GM23248 (cell line): ENCODE measurements at regions not wholly inside any gene's neighbourhood (a gene's known extent, or its start where the extent isn't known, plus 50 kb on each side); places are given as distances from the start of the nearest gene placed in this dataset.
"Not testable (repeated sequence)": the region's sequence is repeated elsewhere in the genome, so short reads cannot be mapped to it uniquely, and the experiment has no call there.

Source experiments
- DNase-seq: peaks from one replicate; pipeline ENCODE4 v3.0.0-alpha.2; 2015
- H2AFZ ChIP-seq: fragments of 200-600 bp; sonication (generic); 2 replicates; pipeline ENCODE4 v1.6.1; 2016; ENCODE audit warnings: antibody characterized with exemption
- H3F3A ChIP-seq: fragments of 200-600 bp; sonication (generic); 2 replicates; pipeline ENCODE4 v1.6.1; 2016; ENCODE audit warnings: mild to moderate bottlenecking, antibody characterized with exemption, mixed run types; ENCODE audit not compliant: insufficient read depth
- H3K27ac ChIP-seq: fragments of 200-600 bp; sonication (generic); 2 replicates; pipeline ENCODE4 v1.5.1; 2016; ENCODE audit warnings: mild to moderate bottlenecking
- H3K27me3 ChIP-seq: fragments of 200-600 bp; sonication (generic); replicated peaks from 2 replicates; pipeline ENCODE4 v1.6.1; 2016; ENCODE audit warnings: mild to moderate bottlenecking; ENCODE audit not compliant: insufficient read depth
- H3K36me3 ChIP-seq: fragments of 200-600 bp; sonication (generic); 2 replicates; pipeline ENCODE4 v1.6.1; 2016; ENCODE audit warnings: low read depth, mild to moderate bottlenecking
- H3K4me1 ChIP-seq: fragments of 200-600 bp; sonication (generic); 2 replicates; pipeline ENCODE4 v1.6.1; 2016; ENCODE audit warnings: mild to moderate bottlenecking; ENCODE audit not compliant: insufficient read depth
- H3K4me2 ChIP-seq: fragments of 200-600 bp; sonication (generic); one replicate; pipeline ENCODE4 v1.6.1; 2016; ENCODE audit warnings: mild to moderate bottlenecking; ENCODE audit not compliant: unreplicated experiment
- H3K4me3 ChIP-seq: fragments of 200-600 bp; sonication (generic); 2 replicates; pipeline ENCODE4 v1.5.1; 2016; ENCODE audit warnings: mild to moderate bottlenecking
- H3K79me2 ChIP-seq: fragments of 200-600 bp; sonication (generic); 2 replicates; pipeline ENCODE4 v1.6.1; 2016; ENCODE audit warnings: mild to moderate bottlenecking; ENCODE audit not compliant: insufficient read depth
- H3K9ac ChIP-seq: fragments of 200-600 bp; sonication (generic); 2 replicates; pipeline ENCODE4 v1.6.1; 2016; ENCODE audit warnings: mild to moderate bottlenecking
- H3K9me2 ChIP-seq: fragments of 200-600 bp; sonication (generic); 2 replicates; pipeline ENCODE4 v1.6.1; 2016; ENCODE audit warnings: mixed run types, mild to moderate bottlenecking, moderate library complexity; ENCODE audit not compliant: insufficient read depth
- H3K9me3 ChIP-seq: fragments of 200-600 bp; sonication (generic); one replicate; pipeline ENCODE4 v1.6.1; 2017; ENCODE audit warnings: low read depth
- H4K20me1 ChIP-seq: fragments of 200-600 bp; sonication (generic); 2 replicates; pipeline ENCODE4 v1.6.0; 2016; ENCODE audit not compliant: insufficient read depth
- EZH2 ChIP-seq: fragments of 200-600 bp; sonication (generic); IDR thresholded peaks from 2 replicates; pipeline ENCODE4 v1.6.1; 2018; ENCODE audit warnings: antibody characterized with exemption, mild to moderate bottlenecking; ENCODE audit not compliant: insufficient read depth, poor library complexity, severe bottlenecking
- EZH2phosphoT487 ChIP-seq: fragments of 200-600 bp; sonication (generic); IDR thresholded peaks from 2 replicates; pipeline ENCODE4 v1.6.1; 2018; ENCODE audit warnings: antibody characterized with exemption, moderate library complexity, mild to moderate bottlenecking, low read depth; ENCODE audit not compliant: insufficient read depth
- WGBS, 2 experiments: methylation state at CpG; one replicate each; pipeline ENCODE4 v1.1.6; 2015 to 2017; ENCODE audit warnings: low lambda C conversion rate in 2 of 2, low coverage in 1 of 2; ENCODE audit errors: missing lambda C conversion rate in 2 of 2; 5-methylcytosine and 5-hydroxymethylcytosine counted together
- in situ Hi-C: fragments of 300-500 bp; cut with MboI; formaldehyde crosslinking; loops from 2 replicates; pipeline ENCODE4 v1.15.0; 2020

DNA sequence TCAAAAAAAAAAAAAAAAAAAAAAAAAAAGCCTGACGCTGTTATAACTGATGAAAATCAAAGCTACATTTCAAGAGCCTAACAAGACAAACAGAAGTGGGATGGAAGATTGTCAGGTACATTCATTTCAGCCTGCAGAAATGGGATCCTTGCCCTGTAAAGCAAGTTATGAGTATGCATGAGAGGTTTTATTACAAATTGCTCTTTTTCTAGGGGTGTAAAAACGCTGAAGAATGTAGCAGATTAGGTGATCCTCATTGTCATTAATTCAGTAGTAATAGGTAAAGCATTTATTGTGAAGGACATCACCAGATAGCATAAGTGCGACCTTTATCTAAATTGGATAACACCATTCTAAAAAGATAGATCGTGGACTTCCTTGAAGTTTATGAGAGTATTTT is 208.3 kb downstream of the KCNJ2 start:
- WGBS, 2 experiments: 27 to 29% methylated on average over 4 of the region's 4 CpGs
- no peak overlapping the region for H3K4me3 ChIP-seq
- no peak overlapping the region for H3K9ac ChIP-seq
- DNase-seq: no peak
- H3K27me3 ChIP-seq: no peaks in the 10 kb centered on the region
- no peak overlapping the region for H3K27ac ChIP-seq
- H3K36me3 ChIP-seq: no peaks in the 10 kb centered on the region
- no peaks in the 10 kb centered on the region for H4K20me1 ChIP-seq
- H3F3A ChIP-seq: no peaks in the 10 kb centered on the region
- no peak overlapping the region for H2AFZ ChIP-seq
- no peaks in the 10 kb centered on the region for H3K4me1 ChIP-seq
- no peaks in the 10 kb centered on the region for H3K9me2 ChIP-seq
- in situ Hi-C loops: no loop called here
- H3K4me2 ChIP-seq: no peak overlapping the region
- H3K79me2 ChIP-seq: no peaks in the 10 kb centered on the region
- no peak for TF ChIP-seq EZH2phosphoT487
- no peaks in the 10 kb centered on the region for H3K9me3 ChIP-seq

GRCh38 chr17:70378076-70378475 is 208.7 kb downstream of the KCNJ2 start:
- Histone ChIP-seq H3K9me3 (no peaks in the 10 kb centered on the region), H3F3A (no peaks in the 10 kb centered on the region), H3K9ac (no peak overlapping the region), H3K9me2 (no peaks in the 10 kb centered on the region), H3K27me3 (no peaks in the 10 kb centered on the region), H3K4me2 (no peak overlapping the region), H3K27ac (no peak overlapping the region), H4K20me1 (no peaks in the 10 kb centered on the region), H3K79me2 (no peaks in the 10 kb centered on the region), H3K36me3 (no peaks in the 10 kb centered on the region), H3K4me1 (no peaks in the 10 kb centered on the region), H2AFZ (no peak overlapping the region), H3K4me3 (no peak overlapping the region)
- no peak for TF ChIP-seq EZH2phosphoT487
- TF ChIP-seq EZH2: no peak
- no peak for DNase-seq
- in situ Hi-C loops: no loop called here

DNA sequence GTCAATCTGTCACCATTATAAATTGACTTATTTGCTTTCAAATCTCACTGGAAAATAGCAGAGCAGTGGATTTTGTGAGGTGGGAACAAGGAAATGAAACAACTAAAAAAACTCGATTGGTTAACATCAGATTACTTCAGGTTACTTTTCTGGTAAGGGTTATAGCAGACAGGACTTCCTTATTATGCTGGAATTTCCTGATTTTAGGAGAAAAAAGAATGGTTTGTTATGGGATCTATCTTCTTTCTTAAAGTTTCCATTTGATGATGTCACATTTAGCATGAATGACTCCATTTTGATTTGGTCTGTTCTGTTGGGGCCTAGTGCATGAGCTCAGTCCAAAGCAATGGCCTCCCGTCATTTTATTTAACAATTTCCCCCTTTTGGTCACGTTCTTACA is 210.6 kb downstream of the KCNJ2 start:
- H3K9ac ChIP-seq: no peak overlapping the region
- no peak overlapping the region for H3K4me3 ChIP-seq
- H4K20me1 ChIP-seq: no peaks in the 10 kb centered on the region
- WGBS, 2 experiments: 52 to 57% methylated on average over 3 of the region's 3 CpGs
- H3F3A ChIP-seq: no peaks in the 10 kb centered on the region
- H3K27ac ChIP-seq: no peak overlapping the region
- no peak for DNase-seq
- no peaks in the 10 kb centered on the region for H3K27me3 ChIP-seq
- TF ChIP-seq EZH2: no peak
- TF ChIP-seq EZH2phosphoT487: no peak
- H2AFZ ChIP-seq: no peak overlapping the region
- H3K4me2 ChIP-seq: no peak overlapping the region
- no peaks in the 10 kb centered on the region for H3K4me1 ChIP-seq
- H3K36me3 ChIP-seq: no peaks in the 10 kb centered on the region
- no peaks in the 10 kb centered on the region for H3K9me2 ChIP-seq
- in situ Hi-C loops: no loop called here
- H3K9me3 ChIP-seq: no peaks in the 10 kb centered on the region
- H3K79me2 ChIP-seq: no peaks in the 10 kb centered on the region

DNA sequence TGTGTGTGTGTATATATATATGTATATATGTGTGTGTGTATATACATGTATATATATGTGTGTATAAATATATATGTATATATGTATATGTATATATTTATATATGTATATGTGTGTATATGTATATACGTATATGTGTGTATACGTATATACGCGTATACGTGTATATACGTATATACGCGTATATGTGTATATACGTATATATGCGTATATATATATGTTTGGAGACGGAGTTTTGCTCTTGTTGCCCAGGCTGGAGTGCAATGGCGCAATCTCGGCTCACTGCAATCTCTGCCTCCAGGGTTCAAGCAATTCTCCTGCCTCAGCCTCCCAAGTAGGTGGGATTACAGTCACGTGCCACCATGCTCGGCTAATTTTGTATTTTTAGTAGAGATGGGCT is 212.6 kb downstream of the KCNJ2 start:
- H2AFZ ChIP-seq, H4K20me1 ChIP-seq, DNase-seq, H3K4me3 ChIP-seq, H3K9me2 ChIP-seq, H3K4me2 ChIP-seq, H3K79me2 ChIP-seq, H3K36me3 ChIP-seq, in situ Hi-C loops, H3K4me1 ChIP-seq, H3K27me3 ChIP-seq, H3K9ac ChIP-seq, H3K9me3 ChIP-seq, H3F3A ChIP-seq, H3K27ac ChIP-seq: not testable (repeated sequence)
- WGBS, 2 experiments: 92 to 93% methylated on average over 15 of the region's 15 CpGs

DNA sequence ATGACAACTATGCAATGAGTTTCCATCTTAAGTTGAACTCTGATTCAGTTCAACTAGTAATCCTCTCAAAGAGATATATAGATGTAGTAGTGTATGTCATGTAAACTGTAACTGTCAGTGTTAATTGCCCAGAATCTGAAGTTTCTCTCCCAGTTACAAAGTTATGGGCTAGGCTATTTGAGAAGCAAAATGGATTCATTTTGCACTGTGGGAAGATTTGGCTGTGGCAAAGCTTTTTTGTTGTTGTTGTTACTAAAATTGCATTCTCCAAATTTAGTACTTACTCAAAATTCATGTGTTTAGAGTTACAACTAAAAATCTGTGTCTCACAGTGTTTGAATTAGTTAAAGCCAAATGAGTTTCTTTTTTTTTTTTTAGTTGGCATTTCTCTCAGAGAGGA is 219.0 kb downstream of the KCNJ2 start:
- no peaks in the 10 kb centered on the region for H3K79me2 ChIP-seq
- no peak for DNase-seq
- H3K27me3 ChIP-seq: no peaks in the 10 kb centered on the region
- no peaks in the 10 kb centered on the region for H3K4me1 ChIP-seq
- in situ Hi-C loops: no loop called here
- no peaks in the 10 kb centered on the region for H3K36me3 ChIP-seq
- no peak overlapping the region for H3K4me3 ChIP-seq
- no peaks in the 10 kb centered on the region for H4K20me1 ChIP-seq
- no peaks in the 10 kb centered on the region for H3K9me2 ChIP-seq
- no peak overlapping the region for H3K4me2 ChIP-seq
- H2AFZ ChIP-seq: no peak overlapping the region
- no peak overlapping the region for H3K27ac ChIP-seq
- H3K9me3 ChIP-seq: no peaks in the 10 kb centered on the region
- no peaks in the 10 kb centered on the region for H3F3A ChIP-seq
- no peak overlapping the region for H3K9ac ChIP-seq
- TF ChIP-seq EZH2 (no peak), EZH2phosphoT487 (no peak)

GRCh38 chr17:70389232-70389757 is 220.0 kb downstream of the KCNJ2 start:
- H2AFZ ChIP-seq, H3K9me2 ChIP-seq, H3K9ac ChIP-seq, H4K20me1 ChIP-seq, H3K27ac ChIP-seq, H3K79me2 ChIP-seq, H3K27me3 ChIP-seq, DNase-seq, H3F3A ChIP-seq, H3K4me1 ChIP-seq, in situ Hi-C loops, H3K36me3 ChIP-seq, H3K4me2 ChIP-seq, H3K9me3 ChIP-seq, H3K4me3 ChIP-seq: not testable (repeated sequence)
- WGBS, 2 experiments: 79 to 84% methylated on average over 21 to 23 of the region's 23 CpGs
